A549 (cell line): ENCODE measurements at regions not wholly inside any gene's neighbourhood (a gene's known extent, or its start where the extent isn't known, plus 50 kb on each side); places are given as distances from the start of the nearest gene placed in this dataset.

Experiments used
- ESRRA ChIP-seq: fragments of 150-350 bp; IDR thresholded peaks from 2 replicates; pipeline ENCODE4 v1.6.1; 2014; ENCODE audit warnings: mild to moderate bottlenecking, low read length, borderline replicate concordance
- HOXA7 ChIP-seq: fragments of 250-450 bp; sonication (Bioruptor Pico); IDR thresholded peaks from 2 replicates; pipeline ENCODE4 v1.5.0; 2020; ENCODE audit warnings: mild to moderate bottlenecking, moderate library complexity
- HOXB13 ChIP-seq: fragments of 250-450 bp; sonication (Bioruptor Pico); IDR thresholded peaks from 2 replicates; pipeline ENCODE4 v1.5.0; 2020; ENCODE audit warnings: low read depth, mild to moderate bottlenecking, moderate library complexity
- JUN ChIP-seq, 2 experiments: fragments of >200 bp; sonication (Bioruptor Twin); formaldehyde crosslinking; IDR thresholded peaks; 2 replicates in 1 of 2; 3 replicates in 1 of 2; pipeline ENCODE4 v1.6.1; 2016 to 2017
- KDM5A ChIP-seq: fragments of 200-600 bp; sonication (generic); IDR thresholded peaks from 2 replicates; pipeline ENCODE4 v1.6.1; 2016; ENCODE audit warnings: antibody characterized with exemption, mild to moderate bottlenecking
- MAFK ChIP-seq: fragments of 450-650 bp; IDR thresholded peaks from 2 replicates; pipeline ENCODE4 v1.6.1; 2014; ENCODE audit not compliant: partially characterized antibody
- POLR2A ChIP-seq: IDR thresholded peaks from 2 replicates; pipeline ENCODE4 v1.6.1; 2012; ENCODE audit warnings: mild to moderate bottlenecking, low read length
- RFX5 ChIP-seq: fragments of 450-650 bp; IDR thresholded peaks from 2 replicates; pipeline ENCODE4 v1.7.1; 2014; ENCODE audit warnings: antibody characterized with exemption, mild to moderate bottlenecking, moderate library complexity
- TF ChIP-seq, protein P1 (sequence below): fragments of >200 bp; sonication (Bioruptor Twin); formaldehyde crosslinking; IDR thresholded peaks from 3 replicates; pipeline ENCODE4 v1.5.1; 2016
- TF ChIP-seq, protein P2 (sequence below): fragments of 200-600 bp; sonication (generic); IDR thresholded peaks from 2 replicates; pipeline ENCODE4 v1.6.1; 2016; ENCODE audit warnings: antibody characterized with exemption, mild to moderate bottlenecking, moderate library complexity

GRCh38 chr2:128733450-128733849 lies 414.8 kb upstream of the HS6ST1 start:
- TF ChIP-seq POLR2A (no peak), HOXA7 (CRISPR knock-in tag) (no peak), KDM5A (no peak), JUN (IDR thresholded peaks at IDR 0.05) (no peak), RFX5 (no peak), ESRRA (no peak), MAFK (no peak), HOXB13 (CRISPR knock-in tag) (no peak)
- TF ChIP-seq, protein P1, sequence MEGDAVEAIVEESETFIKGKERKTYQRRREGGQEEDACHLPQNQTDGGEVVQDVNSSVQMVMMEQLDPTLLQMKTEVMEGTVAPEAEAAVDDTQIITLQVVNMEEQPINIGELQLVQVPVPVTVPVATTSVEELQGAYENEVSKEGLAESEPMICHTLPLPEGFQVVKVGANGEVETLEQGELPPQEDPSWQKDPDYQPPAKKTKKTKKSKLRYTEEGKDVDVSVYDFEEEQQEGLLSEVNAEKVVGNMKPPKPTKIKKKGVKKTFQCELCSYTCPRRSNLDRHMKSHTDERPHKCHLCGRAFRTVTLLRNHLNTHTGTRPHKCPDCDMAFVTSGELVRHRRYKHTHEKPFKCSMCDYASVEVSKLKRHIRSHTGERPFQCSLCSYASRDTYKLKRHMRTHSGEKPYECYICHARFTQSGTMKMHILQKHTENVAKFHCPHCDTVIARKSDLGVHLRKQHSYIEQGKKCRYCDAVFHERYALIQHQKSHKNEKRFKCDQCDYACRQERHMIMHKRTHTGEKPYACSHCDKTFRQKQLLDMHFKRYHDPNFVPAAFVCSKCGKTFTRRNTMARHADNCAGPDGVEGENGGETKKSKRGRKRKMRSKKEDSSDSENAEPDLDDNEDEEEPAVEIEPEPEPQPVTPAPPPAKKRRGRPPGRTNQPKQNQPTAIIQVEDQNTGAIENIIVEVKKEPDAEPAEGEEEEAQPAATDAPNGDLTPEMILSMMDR, result no peak
- TF ChIP-seq, protein P2, sequence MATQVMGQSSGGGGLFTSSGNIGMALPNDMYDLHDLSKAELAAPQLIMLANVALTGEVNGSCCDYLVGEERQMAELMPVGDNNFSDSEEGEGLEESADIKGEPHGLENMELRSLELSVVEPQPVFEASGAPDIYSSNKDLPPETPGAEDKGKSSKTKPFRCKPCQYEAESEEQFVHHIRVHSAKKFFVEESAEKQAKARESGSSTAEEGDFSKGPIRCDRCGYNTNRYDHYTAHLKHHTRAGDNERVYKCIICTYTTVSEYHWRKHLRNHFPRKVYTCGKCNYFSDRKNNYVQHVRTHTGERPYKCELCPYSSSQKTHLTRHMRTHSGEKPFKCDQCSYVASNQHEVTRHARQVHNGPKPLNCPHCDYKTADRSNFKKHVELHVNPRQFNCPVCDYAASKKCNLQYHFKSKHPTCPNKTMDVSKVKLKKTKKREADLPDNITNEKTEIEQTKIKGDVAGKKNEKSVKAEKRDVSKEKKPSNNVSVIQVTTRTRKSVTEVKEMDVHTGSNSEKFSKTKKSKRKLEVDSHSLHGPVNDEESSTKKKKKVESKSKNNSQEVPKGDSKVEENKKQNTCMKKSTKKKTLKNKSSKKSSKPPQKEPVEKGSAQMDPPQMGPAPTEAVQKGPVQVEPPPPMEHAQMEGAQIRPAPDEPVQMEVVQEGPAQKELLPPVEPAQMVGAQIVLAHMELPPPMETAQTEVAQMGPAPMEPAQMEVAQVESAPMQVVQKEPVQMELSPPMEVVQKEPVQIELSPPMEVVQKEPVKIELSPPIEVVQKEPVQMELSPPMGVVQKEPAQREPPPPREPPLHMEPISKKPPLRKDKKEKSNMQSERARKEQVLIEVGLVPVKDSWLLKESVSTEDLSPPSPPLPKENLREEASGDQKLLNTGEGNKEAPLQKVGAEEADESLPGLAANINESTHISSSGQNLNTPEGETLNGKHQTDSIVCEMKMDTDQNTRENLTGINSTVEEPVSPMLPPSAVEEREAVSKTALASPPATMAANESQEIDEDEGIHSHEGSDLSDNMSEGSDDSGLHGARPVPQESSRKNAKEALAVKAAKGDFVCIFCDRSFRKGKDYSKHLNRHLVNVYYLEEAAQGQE, result no peak
